Esophagus squamous epithelium (tissue), 4 donors: ENCODE measurements at regions not wholly inside any gene's neighbourhood (a gene's known extent, or its start where the extent isn't known, plus 50 kb on each side); places are given as distances from the start of the nearest gene placed in this dataset.

ENCODE experiments used
- CTCF ChIP-seq, 6 experiments: fragments of 450-650 bp in 4 of 6; fragments of 200-600 bp in 2 of 6; sonication (generic) in 2 of 6; IDR thresholded peaks; one replicate each; pipeline ENCODE4 v1.5.1; 2016 to 2019; ENCODE audit warnings: antibody characterized with exemption in 6 of 6, mild to moderate bottlenecking in 4 of 6, moderate library complexity in 4 of 6
- POLR2A ChIP-seq, 4 donors: fragments of 450-650 bp; IDR thresholded peaks; one replicate each; pipeline ENCODE4 v1.6.1; 2017; ENCODE audit warnings: antibody characterized with exemption in 4 of 4, mild to moderate bottlenecking in 4 of 4, moderate library complexity in 3 of 4

DNA sequence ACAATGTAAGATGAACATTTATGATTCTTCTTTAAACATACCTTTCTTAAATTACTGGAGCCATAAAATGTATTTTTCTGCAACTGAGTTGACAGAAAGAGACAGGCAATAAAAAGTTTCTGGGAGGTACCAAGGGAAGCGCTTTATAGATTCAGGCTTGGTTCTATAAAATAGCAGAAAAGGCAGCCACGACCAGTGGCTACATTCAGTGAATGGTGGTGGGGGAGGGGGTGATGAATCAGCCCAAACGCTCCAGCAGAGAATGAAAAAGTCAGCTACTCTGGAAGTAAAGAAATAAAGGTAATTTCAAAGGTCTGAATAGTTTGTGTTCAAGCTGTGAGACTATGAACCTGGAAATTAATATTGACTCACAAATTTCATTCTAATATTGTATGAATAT is 456.1 kb downstream of the KCTD8 start:
- TF ChIP-seq CTCF (IDR thresholded peaks at IDR 0.05) (no peak), POLR2A (IDR thresholded peaks at IDR 0.05) (no peak)
